ENCODE measurements at regions not wholly inside any gene's neighbourhood (a gene's known extent, or its start where the extent isn't known, plus 50 kb on each side); places are given as distances from the start of the nearest gene placed in this dataset.

- ChIA-PET CTCF (no interaction called here), POLR2A (no interaction called here)
- Histone ChIP-seq H3K27ac (ENCODE audit: insufficient read depth, low read depth, low read length) (no peak overlapping the region), H3K36me3 (ENCODE audit: control insufficient read depth in 2 of 2, extremely low read depth in 1 of 2, insufficient read depth in 2 of 2, low read length in 2 of 2) (no peaks in the 10 kb centered on the region), H3K79me2 (ENCODE audit: control insufficient read depth, insufficient read depth, low read length) (no peaks in the 10 kb centered on the region), H3K4me3 (replicated peaks in 1 of 3; ENCODE audit: insufficient read depth in 1 of 3, low read depth in 1 of 3, low read length in 3 of 3) (no peak overlapping the region), H3K4me2 (ENCODE audit: insufficient read depth, low read length) (no peak overlapping the region), H3K9me3 (replicated peaks; ENCODE audit: control insufficient read depth, insufficient read depth, low read length) (peaks cover 2% of the 10 kb centered on the region), H2AFZ (ENCODE audit: low read depth, low read length) (no peak overlapping the region), H3K4me1 (ENCODE audit: control insufficient read depth, extremely low read depth, insufficient read depth, low read length) (no peaks in the 10 kb centered on the region), H3K9me1 (replicated peaks; ENCODE audit: control insufficient read depth, extremely low read depth, insufficient read depth, low read length) (no peaks in the 10 kb centered on the region), H3K27me3 (ENCODE audit: control insufficient read depth in 2 of 2, insufficient read depth in 2 of 2, low read length in 2 of 2) (no peaks in the 10 kb centered on the region), H4K20me1 (replicated peaks; ENCODE audit: control insufficient read depth, extremely low read depth, insufficient read depth, low read length) (no peaks in the 10 kb centered on the region), H3K9ac (replicated peaks; ENCODE audit: extremely low read depth, insufficient read depth, low read length) (no peak overlapping the region)
- intact Hi-C loops (cut with micrococcal nuclease) = no loop called here
- FAIRE-seq (no peak), DNase-seq (ENCODE audit: low read depth, low spot score) (no peak)
- TF ChIP-seq CTCF (IDR thresholded peaks at IDR 0.05; ENCODE audit: extremely low read depth in 1 of 2, insufficient read depth in 1 of 2, low read depth in 1 of 2, low read length in 2 of 2) (no peak), EZH2 (IDR thresholded peaks at IDR 0.05; ENCODE audit: borderline replicate concordance, low read depth, low read length, severe bottlenecking) (no peak), MYC (IDR thresholded peaks at IDR 0.05; ENCODE audit: low read depth, low read length) (no peak), MAX (IDR thresholded peaks at IDR 0.05; ENCODE audit: insufficient read depth, insufficient read length) (no peak), JUN (IDR thresholded peaks at IDR 0.05; ENCODE audit: borderline replicate concordance, insufficient read depth, insufficient read length, low read depth) (no peak), POLR2AphosphoS5 (IDR thresholded peaks at IDR 0.05; ENCODE audit: insufficient read depth, low read depth, low read length) (no peak), FOS (IDR thresholded peaks at IDR 0.05; ENCODE audit: borderline replicate concordance, insufficient read depth, low read length) (no peak), POLR2A (IDR thresholded peaks at IDR 0.05; ENCODE audit: low read depth, low read length) (no peak)
- dilution Hi-C loops (cut with MboI; ENCODE audit: extremely low pct_ligation_motif_present, low sequenced_read_pairs) = no loop called here
- no TSS peak for BruUV-seq (replicated peaks)
These were observed 706.9 kb upstream of the VSTM2A start for GRCh38 chr7:53835301-53835700.

All from endothelial cell of umbilical vein (primary cell).